IMR-90 (cell line): ENCODE measurements at regions not wholly inside any gene's neighbourhood (a gene's known extent, or its start where the extent isn't known, plus 50 kb on each side); places are given as distances from the start of the nearest gene placed in this dataset.
"Not testable (repeated sequence)": the region's sequence is repeated elsewhere in the genome, so short reads cannot be mapped to it uniquely, and the experiment has no call there.

Experiments
- ATAC-seq: fragments of 200-7000 bp; cut with Tn5 transposase; 2 replicates; pipeline ENCODE4 v1.9.1; 2020; ENCODE audit warnings: low read depth, mild to moderate bottlenecking, moderate library complexity
- BruUV-seq: library from RNA; stranded (reverse); fragments of 400-500 nt; replicated peaks from 2 replicates; lab custom pipeline; 2021; lab: Mats Ljungman, UMichigan
- CTCF ChIA-PET: fragments of 300-600 bp; formaldehyde crosslinking; extraction: SDS; loops from one replicate; lab custom pipeline; 2021; ENCODE audit warnings: antibody characterized with exemption; lab: Yijun Ruan, JAX
- POLR2A ChIA-PET: fragments of 300-600 bp; sonication (Branson Sonifier 250); formaldehyde crosslinking; loops from one replicate; lab custom pipeline; 2022; ENCODE audit warnings: antibody characterized with exemption; ENCODE audit not compliant: unreplicated experiment; lab: Charles Lee
- DNase-seq: peaks from one replicate; pipeline ENCODE4 v3.0.0; 2013
- H2AFZ ChIP-seq: replicated peaks from 2 replicates; pipeline ENCODE3; 2013; ENCODE audit warnings: low read length, mild to moderate bottlenecking; ENCODE audit not compliant: poor library complexity
- H2AK5ac ChIP-seq: 2 replicates; pipeline ENCODE4 v1.6.1; 2013; ENCODE audit warnings: low read depth, low read length, inconsistent platforms
- H2AK9ac ChIP-seq: replicated peaks from 2 replicates; pipeline ENCODE3; 2013; ENCODE audit warnings: mild to moderate bottlenecking, low read depth, low read length, moderate library complexity; ENCODE audit not compliant: poor library complexity
- H2BK120ac ChIP-seq: 2 replicates; pipeline ENCODE4 v1.6.1; 2013; ENCODE audit warnings: low read depth, low read length, inconsistent platforms
- H2BK15ac ChIP-seq: 3 replicates; pipeline ENCODE4 v1.6.1; 2013; ENCODE audit warnings: low read depth, low read length, inconsistent platforms
- H2BK20ac ChIP-seq: 2 replicates; pipeline ENCODE4 v1.6.1; 2013; ENCODE audit warnings: low read depth, mild to moderate bottlenecking, inconsistent platforms, low read length, moderate library complexity
- H2BK5ac ChIP-seq: 2 replicates; pipeline ENCODE4 v1.6.1; 2013; ENCODE audit warnings: mild to moderate bottlenecking, low read depth, low read length, inconsistent platforms; ENCODE audit not compliant: poor library complexity, severe bottlenecking
- H3K14ac ChIP-seq: replicated peaks from 2 replicates; pipeline ENCODE4 v1.6.1; 2013; ENCODE audit warnings: low read depth, low read length, inconsistent platforms
- H3K18ac ChIP-seq: 2 replicates; pipeline ENCODE4 v1.6.1; 2013; ENCODE audit warnings: low read depth, low read length, control low read depth
- H3K23ac ChIP-seq: 2 replicates; pipeline ENCODE4 v1.6.1; 2013; ENCODE audit warnings: low read depth, low read length, inconsistent platforms
- H3K27ac ChIP-seq: 2 replicates; pipeline ENCODE4 v1.5.1; 2013; ENCODE audit warnings: mild to moderate bottlenecking, control low read depth, low read length; ENCODE audit not compliant: insufficient read depth
- H3K27me3 ChIP-seq: 2 replicates; pipeline ENCODE4 v1.6.1; 2013; ENCODE audit warnings: low read length; ENCODE audit not compliant: control insufficient read depth, insufficient read depth
- H3K36me3 ChIP-seq: 2 replicates; pipeline ENCODE4 v1.6.1; 2013; ENCODE audit warnings: low read length, mixed read lengths; ENCODE audit not compliant: control insufficient read depth, insufficient read depth
- H3K4ac ChIP-seq: 2 replicates; pipeline ENCODE4 v1.6.1; 2013; ENCODE audit warnings: low read depth, low read length, inconsistent platforms
- H3K4me1 ChIP-seq: 2 replicates; pipeline ENCODE4 v1.6.1; 2013; ENCODE audit warnings: low read length, mixed read lengths; ENCODE audit not compliant: control insufficient read depth, insufficient read depth
- H3K4me2 ChIP-seq: 2 replicates; pipeline ENCODE4 v1.6.1; 2013; ENCODE audit warnings: low read depth, mild to moderate bottlenecking, control low read depth, low read length, moderate library complexity
- H3K4me3 ChIP-seq: 2 replicates; pipeline ENCODE4 v1.5.1; 2013; ENCODE audit warnings: low read depth, mild to moderate bottlenecking, control low read depth, low read length, moderate library complexity; ENCODE audit not compliant: insufficient read depth
- H3K56ac ChIP-seq: 2 replicates; pipeline ENCODE4 v1.6.1; 2013; ENCODE audit warnings: low read length, inconsistent platforms; ENCODE audit not compliant: insufficient read depth; ENCODE audit errors: extremely low read depth
- H3K79me1 ChIP-seq, 2 experiments: 2 replicates each; pipeline ENCODE4 v1.6.1; 2013; ENCODE audit warnings: low read length in 2 of 2, inconsistent platforms in 1 of 2, low read depth in 1 of 2
- H3K9ac ChIP-seq: 2 replicates; pipeline ENCODE4 v1.6.1; 2013; ENCODE audit warnings: low read depth, low read length, control low read depth
- H3K9me1 ChIP-seq: 2 replicates; pipeline ENCODE4 v1.6.1; 2013; ENCODE audit warnings: low read length, inconsistent platforms; ENCODE audit not compliant: insufficient read depth
- H3K9me3 ChIP-seq: 2 replicates; pipeline ENCODE4 v1.6.1; 2013; ENCODE audit warnings: low read length; ENCODE audit not compliant: control insufficient read depth, insufficient read depth
- H4K20me1 ChIP-seq: 2 replicates; pipeline ENCODE4 v1.6.1; 2013; ENCODE audit warnings: low read length, inconsistent platforms; ENCODE audit not compliant: insufficient read depth
- H4K5ac ChIP-seq: 2 replicates; pipeline ENCODE4 v1.6.1; 2013; ENCODE audit warnings: mild to moderate bottlenecking, low read depth, low read length, control low read depth
- H4K8ac ChIP-seq, 2 experiments: 2 replicates each; pipeline ENCODE4 v1.6.1; 2013; ENCODE audit warnings: low read depth in 2 of 2, low read length in 2 of 2, control low read depth in 1 of 2, inconsistent platforms in 1 of 2
- H4K91ac ChIP-seq: 2 replicates; pipeline ENCODE4 v1.6.1; 2013; ENCODE audit warnings: low read depth, low read length, inconsistent platforms; ENCODE audit not compliant: insufficient read depth
- WGBS, 2 experiments: methylation state at CpG; one replicate each; pipeline versions ENCODE4 v1.1.5 to v1.1.7; 2013; ENCODE audit warnings: missing lambda C conversion rate in 2 of 2; ENCODE audit not compliant: insufficient read length in 1 of 2; ENCODE audit errors: extremely low coverage in 2 of 2; 5-methylcytosine and 5-hydroxymethylcytosine counted together
- dilution Hi-C: fragments of 300-500 bp; cut with HindIII; formaldehyde crosslinking; loops from one replicate; pipeline ENCODE4 v1.14.3; 2018; ENCODE audit warnings: low sequenced_read_pairs; ENCODE audit not compliant: unreplicated experiment
- in situ Hi-C: fragments of 300-500 bp; cut with MboI; formaldehyde crosslinking; loops from 3 replicates; pipeline ENCODE4 v1.14.3; 2019; ENCODE audit warnings: low sequenced_read_pairs, inconsistent platforms, mixed read lengths
- intact Hi-C: fragments of 100-400 bp; cut with micrococcal nuclease; formaldehyde crosslinking; loops from 2 replicates; pipeline ENCODE4 v1.10.0; 2022

DNA sequence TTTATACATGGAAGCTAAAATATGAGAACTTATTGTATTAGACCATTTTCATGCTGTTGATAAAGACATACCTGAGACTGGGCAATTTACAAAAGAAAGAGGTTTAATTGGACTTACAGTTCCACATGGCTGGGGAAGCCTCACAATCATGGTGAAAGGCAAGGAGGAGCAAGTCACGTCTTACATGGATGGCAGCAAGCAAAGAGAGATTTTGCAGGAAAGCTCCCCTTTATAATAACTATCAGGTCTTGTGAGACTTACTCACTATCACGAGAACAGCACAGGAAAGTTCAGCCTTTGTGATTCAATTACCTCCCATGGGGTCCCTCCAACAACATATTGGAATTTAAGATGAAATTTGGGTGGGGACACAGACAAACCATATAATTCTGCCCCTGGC, 740.1 kb upstream of the NECTIN3 start:
- H3K9ac ChIP-seq, BruUV-seq, H3K23ac ChIP-seq, H3K14ac ChIP-seq, H3K56ac ChIP-seq, dilution Hi-C loops, H3K4me3 ChIP-seq, H2AK9ac ChIP-seq, H3K27ac ChIP-seq, H4K5ac ChIP-seq, H3K79me1 ChIP-seq, H3K4me2 ChIP-seq, H3K27me3 ChIP-seq, H2AFZ ChIP-seq, H3K9me3 ChIP-seq, H2BK20ac ChIP-seq, H4K20me1 ChIP-seq, H4K91ac ChIP-seq, H3K36me3 ChIP-seq, H2BK5ac ChIP-seq, H3K4me1 ChIP-seq, H2AK5ac ChIP-seq, H3K4ac ChIP-seq, H3K18ac ChIP-seq, H2BK15ac ChIP-seq, POLR2A ChIA-PET, ATAC-seq, in situ Hi-C loops, H4K8ac ChIP-seq, H2BK120ac ChIP-seq, H3K9me1 ChIP-seq, DNase-seq, intact Hi-C loops: not testable (repeated sequence)
- CTCF ChIA-PET, result interaction anchor here (1.0 kb wide), 1 partner anchor 14 kb away, joined by 3 read pairs; no protein-coding TSS in a partner anchor
- no CpG with 5 or more reads among the region's 2 CpGs for WGBS, 2 experiments
